HTR-8/SVneo (cell line): ENCODE measurements at regions not wholly inside any gene's neighbourhood (a gene's known extent, or its start where the extent isn't known, plus 50 kb on each side); places are given as distances from the start of the nearest gene placed in this dataset.

Experiments
- DNase-seq: peaks from one replicate; pipeline ENCODE4 v3.0.0; 2011; ENCODE audit warnings: low spot score, mixed read lengths; ENCODE audit not compliant: insufficient read length
- FAIRE-seq: peaks from 2 replicates; lab custom pipeline; 2011; peaks lifted over from hg19 to GRCh38; lab: Jason Lieb, UNC

DNA sequence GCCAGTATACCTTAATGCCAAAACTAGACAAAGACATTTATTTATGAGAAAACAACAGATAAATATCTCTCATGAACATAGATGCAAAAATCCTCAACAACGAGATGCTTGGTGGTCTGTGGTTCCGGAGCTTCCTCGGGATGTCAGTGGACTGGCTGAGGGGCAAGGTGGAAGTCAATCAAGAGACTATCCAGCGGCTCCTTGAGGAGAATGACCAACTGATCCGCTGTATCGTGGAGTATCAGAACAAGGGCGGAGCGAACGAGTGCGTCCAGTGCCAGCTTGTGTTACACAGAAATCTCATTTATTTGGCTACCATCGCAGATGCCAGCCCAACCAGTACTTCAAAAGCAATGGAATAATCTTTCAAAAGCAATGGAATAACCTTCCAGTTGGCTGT lies 60.0 kb upstream of the PARD3 start:
- FAIRE-seq, result no peak
- no peak for DNase-seq

DNA sequence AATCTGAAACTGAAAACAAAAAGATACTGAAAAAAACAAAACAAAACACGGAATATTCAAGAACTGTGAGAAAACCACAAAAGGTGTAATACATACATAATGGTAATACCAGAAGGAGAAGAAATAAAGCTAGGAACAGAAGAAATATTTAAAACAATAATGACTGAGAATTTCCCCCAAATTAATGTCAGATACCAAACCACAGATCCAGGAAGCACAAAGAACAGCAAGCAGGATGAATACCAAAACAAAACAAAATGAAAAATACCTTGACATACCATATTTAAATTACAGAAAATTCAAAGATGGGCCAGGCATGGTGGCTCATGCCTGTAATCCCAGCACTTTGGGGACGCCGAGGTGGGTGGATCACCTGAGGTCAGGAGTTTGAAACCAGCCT lies 57.7 kb upstream of the PARD3 start:
- no peak for FAIRE-seq
- no peak for DNase-seq

DNA sequence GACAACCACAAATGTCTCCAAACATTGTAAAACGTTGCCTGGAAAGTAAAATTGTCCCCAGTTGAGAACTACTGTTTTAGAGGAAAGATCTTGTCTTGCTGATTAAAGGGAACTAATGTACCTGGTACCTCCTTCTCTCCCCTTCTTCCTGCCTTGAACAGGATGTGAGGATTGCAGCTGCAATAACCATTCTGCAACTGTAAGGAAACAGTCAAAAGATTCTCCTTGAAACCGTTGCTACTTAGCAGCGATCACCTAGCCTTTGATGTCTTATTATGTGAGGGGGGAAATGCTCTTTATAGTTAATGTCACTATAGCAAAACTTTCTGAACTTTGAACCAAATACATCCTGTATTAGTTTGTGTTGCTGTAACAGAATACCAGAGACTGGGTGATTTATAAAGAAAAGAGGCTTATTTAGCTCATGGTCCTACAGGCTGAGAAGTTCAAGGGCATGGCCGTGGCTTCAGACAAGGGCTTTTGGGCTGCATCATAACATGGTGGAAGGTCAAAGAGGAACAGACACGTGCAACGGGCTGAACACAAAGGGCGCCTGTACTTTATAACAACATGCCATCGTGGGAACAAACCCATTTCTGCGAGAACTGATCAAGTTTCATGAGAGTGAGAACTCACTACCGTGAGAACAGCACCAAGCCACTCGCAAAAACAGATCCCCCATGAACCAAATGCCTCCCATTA lies 54.2 kb upstream of the PARD3 start:
- DNase-seq (no peak), FAIRE-seq (peak; percentile 76)

DNA sequence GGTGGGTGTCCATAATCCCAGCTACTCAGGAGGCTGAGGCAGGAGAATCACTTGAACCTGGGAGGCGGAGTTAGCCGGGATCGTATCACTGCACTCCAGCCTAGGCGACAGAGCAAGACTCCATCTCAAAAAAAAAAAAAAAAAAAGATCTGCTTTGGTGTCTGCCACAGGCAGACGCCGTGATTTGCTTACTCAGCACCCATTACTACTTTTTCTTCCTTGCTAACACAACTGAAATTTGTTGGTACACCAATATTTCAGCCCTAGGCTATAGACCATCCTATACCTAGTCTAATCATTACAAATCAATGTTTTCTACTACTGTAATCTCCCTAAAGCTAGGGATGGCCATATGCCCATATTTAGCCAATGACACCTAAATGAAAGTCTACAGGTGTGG lies 53.5 kb upstream of the PARD3 start:
- FAIRE-seq (no peak), DNase-seq (no peak)

DNA sequence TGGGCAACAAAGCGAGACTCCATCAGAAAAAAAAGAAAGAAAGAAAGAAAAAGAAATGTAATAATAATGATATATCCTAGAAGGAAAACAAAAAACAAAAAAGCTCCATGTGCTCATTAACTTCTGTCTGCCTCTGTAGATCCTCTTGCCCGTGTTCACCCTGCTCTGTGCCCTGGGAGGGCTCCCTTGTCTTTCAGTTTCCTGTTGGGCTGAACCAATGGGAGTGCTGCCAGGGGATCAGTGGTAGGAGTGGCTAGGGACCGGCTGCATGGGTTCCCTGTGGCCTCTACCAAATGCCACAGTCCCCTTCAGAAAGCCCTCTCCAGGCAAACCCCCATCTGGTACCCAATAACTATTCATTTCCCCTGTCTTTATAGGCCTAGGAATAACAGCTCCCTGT lies 51.8 kb upstream of the PARD3 start:
- FAIRE-seq, result no peak
- DNase-seq, result no peak
